ENCODE measurements at regions not wholly inside any gene's neighbourhood (a gene's known extent, or its start where the extent isn't known, plus 50 kb on each side); places are given as distances from the start of the nearest gene placed in this dataset.
"Not testable (repeated sequence)": the region's sequence is repeated elsewhere in the genome, so short reads cannot be mapped to it uniquely, and the experiment has no call there.

DNA sequence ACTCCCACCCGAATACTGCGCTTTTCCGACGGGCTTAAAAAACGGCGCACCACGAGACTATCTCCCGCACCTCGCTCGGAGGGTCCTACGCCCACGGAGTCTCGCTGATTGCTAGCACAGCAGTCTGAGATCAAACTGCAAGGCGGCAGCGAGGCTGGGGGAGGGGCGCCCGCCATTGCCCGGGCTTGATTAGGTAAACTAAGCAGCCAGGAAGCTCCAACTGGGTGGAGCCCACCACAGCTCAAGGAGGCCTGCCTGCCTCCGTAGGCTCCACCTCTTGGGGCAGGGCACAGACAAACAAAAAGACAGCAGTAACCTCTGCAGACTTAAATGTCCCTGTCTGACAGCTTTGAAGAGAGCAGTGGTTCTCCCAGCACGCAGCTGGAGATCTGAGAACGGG, 89.5 kb downstream of the MRPL36 start:
- not testable (repeated sequence) for TF ChIP-seq YY1 (IDR thresholded peaks at IDR 0.05; ENCODE audit: insufficient read depth, insufficient read length); ZNF274 (IDR thresholded peaks at IDR 0.05; ENCODE audit: low read depth, low read length); SUZ12 (IDR thresholded peaks at IDR 0.05; ENCODE audit: extremely low read depth, insufficient read depth, insufficient read length)
